Cardiac fibroblast (primary cell): ENCODE measurements at regions not wholly inside any gene's neighbourhood (a gene's known extent, or its start where the extent isn't known, plus 50 kb on each side); places are given as distances from the start of the nearest gene placed in this dataset.

ENCODE experiments used
- DNase-seq, 2 donors: peaks; one replicate each; pipeline versions ENCODE4 v3.0.0 to v3.0.0-alpha.2; 2010; ENCODE audit warnings: low read depth in 2 of 2
- H3K4me3 ChIP-seq, 2 donors: replicated peaks in 1 of 2; 1 replicate in 1 of 2; 2 replicates in 1 of 2; pipeline ENCODE4 v1.5.1; 2011; ENCODE audit warnings: low read depth in 2 of 2, low read length in 2 of 2, mild to moderate bottlenecking in 2 of 2, moderate library complexity in 1 of 2
- TF ChIP-seq, protein P1 (sequence below): IDR thresholded peaks from one replicate; pipeline ENCODE4 v1.5.1; 2011; ENCODE audit warnings: low read depth, mild to moderate bottlenecking, low read length, inconsistent platforms

DNA sequence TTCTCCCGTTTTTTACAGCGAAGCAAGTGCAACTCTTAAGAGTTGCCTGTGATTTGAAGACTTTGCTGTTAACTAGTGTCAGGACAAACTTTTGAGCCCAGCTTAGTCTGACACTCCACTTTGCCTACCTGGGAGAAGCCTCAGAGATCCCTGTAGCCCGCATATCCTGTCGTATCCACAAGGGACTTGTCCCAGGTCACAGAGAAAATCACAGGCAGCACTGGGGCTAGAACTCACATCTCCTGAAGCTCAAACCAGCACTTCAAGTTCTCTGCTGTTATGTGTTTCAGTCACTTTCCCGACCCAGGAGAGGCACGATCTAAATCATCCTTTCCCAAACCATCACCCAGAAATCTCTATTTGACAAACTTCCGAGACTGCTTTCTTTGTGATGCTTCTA, 584.5 kb downstream of the ACTL7B start:
- H3K4me3 ChIP-seq = no peak overlapping the region
- no peak for DNase-seq
- TF ChIP-seq, protein P1, sequence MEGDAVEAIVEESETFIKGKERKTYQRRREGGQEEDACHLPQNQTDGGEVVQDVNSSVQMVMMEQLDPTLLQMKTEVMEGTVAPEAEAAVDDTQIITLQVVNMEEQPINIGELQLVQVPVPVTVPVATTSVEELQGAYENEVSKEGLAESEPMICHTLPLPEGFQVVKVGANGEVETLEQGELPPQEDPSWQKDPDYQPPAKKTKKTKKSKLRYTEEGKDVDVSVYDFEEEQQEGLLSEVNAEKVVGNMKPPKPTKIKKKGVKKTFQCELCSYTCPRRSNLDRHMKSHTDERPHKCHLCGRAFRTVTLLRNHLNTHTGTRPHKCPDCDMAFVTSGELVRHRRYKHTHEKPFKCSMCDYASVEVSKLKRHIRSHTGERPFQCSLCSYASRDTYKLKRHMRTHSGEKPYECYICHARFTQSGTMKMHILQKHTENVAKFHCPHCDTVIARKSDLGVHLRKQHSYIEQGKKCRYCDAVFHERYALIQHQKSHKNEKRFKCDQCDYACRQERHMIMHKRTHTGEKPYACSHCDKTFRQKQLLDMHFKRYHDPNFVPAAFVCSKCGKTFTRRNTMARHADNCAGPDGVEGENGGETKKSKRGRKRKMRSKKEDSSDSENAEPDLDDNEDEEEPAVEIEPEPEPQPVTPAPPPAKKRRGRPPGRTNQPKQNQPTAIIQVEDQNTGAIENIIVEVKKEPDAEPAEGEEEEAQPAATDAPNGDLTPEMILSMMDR = no peak

DNA sequence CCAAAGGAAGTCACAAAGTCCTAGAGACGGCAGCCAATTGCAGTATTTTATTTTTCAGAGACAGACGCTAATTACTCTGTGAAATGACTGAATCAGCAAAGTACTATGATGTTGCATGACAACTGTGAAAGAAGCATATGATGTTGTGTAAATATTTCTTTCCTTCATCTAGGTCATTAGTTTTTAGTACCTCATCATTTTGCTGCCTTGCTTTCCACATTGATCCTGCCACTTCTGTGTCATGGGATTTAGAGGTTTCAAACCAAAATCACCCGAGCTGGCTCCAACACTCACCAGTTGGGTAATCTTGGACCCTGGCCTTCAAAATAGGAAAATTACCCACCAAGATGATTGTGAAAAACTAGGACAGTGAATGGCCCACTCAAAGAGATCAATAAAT, 585.2 kb downstream of the ACTL7B start:
- no peak for DNase-seq
- TF ChIP-seq, protein P1 = no peak
- H3K4me3 ChIP-seq = no peak overlapping the region

DNA sequence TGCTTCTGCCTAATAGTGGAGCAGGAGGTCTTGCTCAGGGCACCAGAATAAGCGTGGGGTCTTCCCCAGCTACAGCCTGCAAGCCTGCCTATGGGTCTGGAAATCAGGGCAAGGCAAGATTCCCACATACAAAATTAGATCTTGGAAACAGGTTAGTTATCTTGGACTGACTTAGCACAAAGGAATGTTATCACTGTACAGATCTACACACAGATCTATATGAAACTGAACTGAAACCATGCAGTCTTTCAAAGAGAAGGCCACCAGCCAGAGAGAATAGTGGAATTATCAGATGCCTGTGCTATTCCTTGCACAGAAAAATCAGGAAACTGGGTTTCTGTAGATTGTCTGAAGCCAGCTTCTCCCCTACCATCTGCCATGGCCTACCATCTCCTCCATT, 585.7 kb downstream of the ACTL7B start:
- no peak overlapping the region for H3K4me3 ChIP-seq
- TF ChIP-seq, protein P1 = no peak
- DNase-seq = no peak

- DNase-seq = no peak
- H3K4me3 ChIP-seq = no peak overlapping the region
- TF ChIP-seq, protein P1 = no peak
Measured at GRCh38 chr9:108269371-108269770, 586.4 kb downstream of the ACTL7B start.

DNA sequence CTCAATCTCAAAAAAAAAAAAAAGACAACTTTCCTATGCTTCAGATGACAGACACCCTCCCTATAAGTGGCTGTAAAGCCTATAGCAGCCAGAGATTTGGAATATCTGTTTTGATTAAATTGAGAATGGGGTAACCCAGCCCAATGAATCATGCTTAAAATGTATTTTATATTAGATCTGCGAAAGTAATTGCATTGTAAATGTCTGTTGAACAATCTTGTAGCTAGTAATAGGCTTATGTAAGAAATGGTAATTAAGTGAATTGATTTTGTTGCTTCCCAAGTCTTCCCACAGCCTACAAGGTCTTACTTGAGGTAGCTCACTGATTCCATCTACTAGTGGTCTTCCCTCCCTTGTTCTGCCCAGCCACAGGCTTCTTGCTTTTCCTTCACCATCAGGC, 590.7 kb downstream of the ACTL7B start:
- DNase-seq = no peak
- no peak overlapping the region for H3K4me3 ChIP-seq
- TF ChIP-seq, protein P1 = no peak

- no peak for DNase-seq
- TF ChIP-seq, protein P1 = no peak
- H3K4me3 ChIP-seq = no peak overlapping the region
Measured at GRCh38 chr9:108264093-108264492, 591.7 kb downstream of the ACTL7B start.

GRCh38 chr9:108262836-108263235, 593.0 kb downstream of the ACTL7B start:
- TF ChIP-seq, protein P1 = no peak
- no peak overlapping the region for H3K4me3 ChIP-seq
- no peak for DNase-seq
